ENCODE measurements at regions not wholly inside any gene's neighbourhood (a gene's known extent, or its start where the extent isn't known, plus 50 kb on each side); places are given as distances from the start of the nearest gene placed in this dataset.
A peak's percentile ranks its signal among the peaks of the same experiment; 100 is the strongest.

- no peaks in the 10 kb centered on the region for H3K9me3 ChIP-seq (ENCODE audit: control insufficient read depth, low read depth, low read length)
- no peak overlapping the region for H3K27ac ChIP-seq (ENCODE audit: low read length)
- peaks cover 10% of the 10 kb centered on the region for H3K27me3 ChIP-seq (ENCODE audit: control insufficient read depth, insufficient read depth, low read length)
- no peaks in the 10 kb centered on the region for H3K4me1 ChIP-seq (ENCODE audit: control insufficient read depth, insufficient read depth, low read length)
- no peaks in the 10 kb centered on the region for H3K36me3 ChIP-seq (ENCODE audit: control insufficient read depth, insufficient read depth, low read length)
- DNase-seq = no peak
- no peak overlapping the region for H3K4me3 ChIP-seq (ENCODE audit: low read length)
These were observed 243.0 kb upstream of the RPL38 start for GRCh38 chr17:73960469-73960868.

GRCh38 chr17:73962308-73962707 is 241.2 kb upstream of the RPL38 start:
- Histone ChIP-seq H3K36me3 (ENCODE audit: control insufficient read depth, insufficient read depth, low read length) (no peaks in the 10 kb centered on the region), H3K4me3 (ENCODE audit: low read length) (no peak overlapping the region), H3K27ac (ENCODE audit: low read length) (no peak overlapping the region), H3K9me3 (ENCODE audit: control insufficient read depth, low read depth, low read length) (no peaks in the 10 kb centered on the region), H3K4me1 (ENCODE audit: control insufficient read depth, insufficient read depth, low read length) (no peaks in the 10 kb centered on the region), H3K27me3 (ENCODE audit: control insufficient read depth, insufficient read depth, low read length) (peaks cover 5% of the 10 kb centered on the region)
- no peak for DNase-seq
- WGBS (ENCODE audit: insufficient coverage, low lambda C conversion rate) = 100% methylated on average over 2 of the region's 2 CpGs

GRCh38 chr17:73968680-73969079 is 234.8 kb upstream of the RPL38 start:
- Histone ChIP-seq H3K4me1 (ENCODE audit: control insufficient read depth, insufficient read depth, low read length) (no peaks in the 10 kb centered on the region), H3K36me3 (ENCODE audit: control insufficient read depth, insufficient read depth, low read length) (no peaks in the 10 kb centered on the region), H3K4me3 (ENCODE audit: low read length) (no peak overlapping the region), H3K9me3 (ENCODE audit: control insufficient read depth, low read depth, low read length) (no peaks in the 10 kb centered on the region), H3K27me3 (ENCODE audit: control insufficient read depth, insufficient read depth, low read length) (peaks cover 13% of the 10 kb centered on the region), H3K27ac (ENCODE audit: low read length) (no peak overlapping the region)
- no peak for DNase-seq
- whole genome bisulfite sequencing (ENCODE audit: insufficient coverage, low lambda C conversion rate) = no CpG with 5 or more reads among the region's 3 CpGs

- DNase-seq = no peak
- Histone ChIP-seq H3K4me1 (ENCODE audit: control insufficient read depth, insufficient read depth, low read length) (no peaks in the 10 kb centered on the region), H3K4me3 (ENCODE audit: low read length) (no peak overlapping the region), H3K9me3 (ENCODE audit: control insufficient read depth, low read depth, low read length) (no peaks in the 10 kb centered on the region), H3K27ac (ENCODE audit: low read length) (no peak overlapping the region), H3K27me3 (ENCODE audit: control insufficient read depth, insufficient read depth, low read length) (peaks cover 13% of the 10 kb centered on the region), H3K36me3 (ENCODE audit: control insufficient read depth, insufficient read depth, low read length) (no peaks in the 10 kb centered on the region)
- WGBS (ENCODE audit: insufficient coverage, low lambda C conversion rate) = no CpG with 5 or more reads among the region's 7 CpGs
These were observed 233.5 kb upstream of the RPL38 start for GRCh38 chr17:73969956-73970355.

- no peak for DNase-seq
- Histone ChIP-seq H3K9me3 (ENCODE audit: control insufficient read depth, low read depth, low read length) (no peaks in the 10 kb centered on the region), H3K4me3 (ENCODE audit: low read length) (no peak overlapping the region), H3K36me3 (ENCODE audit: control insufficient read depth, insufficient read depth, low read length) (no peaks in the 10 kb centered on the region), H3K4me1 (ENCODE audit: control insufficient read depth, insufficient read depth, low read length) (no peaks in the 10 kb centered on the region), H3K27ac (ENCODE audit: low read length) (no peak overlapping the region), H3K27me3 (ENCODE audit: control insufficient read depth, insufficient read depth, low read length) (peaks cover 13% of the 10 kb centered on the region)
- no CpG with 5 or more reads among the region's 4 CpGs for WGBS (ENCODE audit: insufficient coverage, low lambda C conversion rate)
These were observed 232.4 kb upstream of the RPL38 start for GRCh38 chr17:73971127-73971526.

GRCh38 chr17:73972056-73972455 is 231.4 kb upstream of the RPL38 start:
- Histone ChIP-seq H3K9me3 (ENCODE audit: control insufficient read depth, low read depth, low read length) (no peaks in the 10 kb centered on the region), H3K27me3 (ENCODE audit: control insufficient read depth, insufficient read depth, low read length) (peaks cover 13% of the 10 kb centered on the region), H3K4me1 (ENCODE audit: control insufficient read depth, insufficient read depth, low read length) (no peaks in the 10 kb centered on the region), H3K4me3 (ENCODE audit: low read length) (no peak overlapping the region), H3K27ac (ENCODE audit: low read length) (no peak overlapping the region), H3K36me3 (ENCODE audit: control insufficient read depth, insufficient read depth, low read length) (no peaks in the 10 kb centered on the region)
- DNase-seq = no peak
- WGBS (ENCODE audit: insufficient coverage, low lambda C conversion rate) = 87% methylated on average over 3 of the region's 10 CpGs

- H3K27me3 ChIP-seq (ENCODE audit: control insufficient read depth, insufficient read depth, low read length) = peaks cover 13% of the 10 kb centered on the region
- H3K27ac ChIP-seq (ENCODE audit: low read length) = no peak overlapping the region
- DNase-seq = no peak
- H3K4me1 ChIP-seq (ENCODE audit: control insufficient read depth, insufficient read depth, low read length) = no peaks in the 10 kb centered on the region
- no peaks in the 10 kb centered on the region for H3K36me3 ChIP-seq (ENCODE audit: control insufficient read depth, insufficient read depth, low read length)
- H3K9me3 ChIP-seq (ENCODE audit: control insufficient read depth, low read depth, low read length) = no peaks in the 10 kb centered on the region
- H3K4me3 ChIP-seq (ENCODE audit: low read length) = no peak overlapping the region
- WGBS (ENCODE audit: insufficient coverage, low lambda C conversion rate) = no CpG with 5 or more reads among the region's 6 CpGs
These were observed 230.6 kb upstream of the RPL38 start for GRCh38 chr17:73972901-73973300.

GRCh38 chr17:73973586-73974409 is 229.7 kb upstream of the RPL38 start:
- H3K36me3 ChIP-seq (ENCODE audit: control insufficient read depth, insufficient read depth, low read length) = no peaks in the 10 kb centered on the region
- H3K27ac ChIP-seq (ENCODE audit: low read length) = no peak overlapping the region
- no peaks in the 10 kb centered on the region for H3K9me3 ChIP-seq (ENCODE audit: control insufficient read depth, low read depth, low read length)
- no CpG with 5 or more reads among the region's 16 CpGs for whole genome bisulfite sequencing (ENCODE audit: insufficient coverage, low lambda C conversion rate)
- DNase-seq = peak in 1 of 2 donors; percentile 26
- H3K4me1 ChIP-seq (ENCODE audit: control insufficient read depth, insufficient read depth, low read length) = no peaks in the 10 kb centered on the region
- peaks cover 10% of the 10 kb centered on the region for H3K27me3 ChIP-seq (ENCODE audit: control insufficient read depth, insufficient read depth, low read length)
- no peak overlapping the region for H3K4me3 ChIP-seq (ENCODE audit: low read length)

GRCh38 chr17:73974536-73974935 is 228.9 kb upstream of the RPL38 start:
- Histone ChIP-seq H3K9me3 (ENCODE audit: control insufficient read depth, low read depth, low read length) (no peaks in the 10 kb centered on the region), H3K36me3 (ENCODE audit: control insufficient read depth, insufficient read depth, low read length) (no peaks in the 10 kb centered on the region), H3K4me1 (ENCODE audit: control insufficient read depth, insufficient read depth, low read length) (no peaks in the 10 kb centered on the region), H3K4me3 (ENCODE audit: low read length) (no peak overlapping the region), H3K27ac (ENCODE audit: low read length) (no peak overlapping the region), H3K27me3 (ENCODE audit: control insufficient read depth, insufficient read depth, low read length) (peaks cover 10% of the 10 kb centered on the region)
- DNase-seq = no peak
- WGBS (ENCODE audit: insufficient coverage, low lambda C conversion rate) = no CpG with 5 or more reads among the region's 1 CpG

GRCh38 chr17:73976147-73976546 is 227.3 kb upstream of the RPL38 start:
- Histone ChIP-seq H3K27me3 (ENCODE audit: control insufficient read depth, insufficient read depth, low read length) (peaks cover 7% of the 10 kb centered on the region), H3K4me3 (ENCODE audit: low read length) (no peak overlapping the region), H3K9me3 (ENCODE audit: control insufficient read depth, low read depth, low read length) (no peaks in the 10 kb centered on the region), H3K4me1 (ENCODE audit: control insufficient read depth, insufficient read depth, low read length) (no peaks in the 10 kb centered on the region), H3K27ac (ENCODE audit: low read length) (no peak overlapping the region), H3K36me3 (ENCODE audit: control insufficient read depth, insufficient read depth, low read length) (no peaks in the 10 kb centered on the region)
- no peak for DNase-seq
- WGBS (ENCODE audit: insufficient coverage, low lambda C conversion rate) = no CpG with 5 or more reads among the region's 1 CpG
